Body of pancreas (tissue), 4 donors: ENCODE measurements at regions not wholly inside any gene's neighbourhood (a gene's known extent, or its start where the extent isn't known, plus 50 kb on each side); places are given as distances from the start of the nearest gene placed in this dataset.

Source experiments
- POLR2A ChIP-seq, 3 donors: fragments of 450-650 bp; IDR thresholded peaks; one replicate each; pipeline ENCODE4 v1.6.1; 2016; ENCODE audit warnings: antibody characterized with exemption in 3 of 3, mild to moderate bottlenecking in 2 of 3
- TF ChIP-seq, protein P1 (sequence below), 7 experiments: fragments of 450-650 bp in 4 of 7; fragments of 200-600 bp in 3 of 7; sonication (generic) in 3 of 7; IDR thresholded peaks; one replicate each; pipeline ENCODE4 v1.5.1; 2016 to 2019; ENCODE audit warnings: antibody characterized with exemption in 7 of 7

DNA sequence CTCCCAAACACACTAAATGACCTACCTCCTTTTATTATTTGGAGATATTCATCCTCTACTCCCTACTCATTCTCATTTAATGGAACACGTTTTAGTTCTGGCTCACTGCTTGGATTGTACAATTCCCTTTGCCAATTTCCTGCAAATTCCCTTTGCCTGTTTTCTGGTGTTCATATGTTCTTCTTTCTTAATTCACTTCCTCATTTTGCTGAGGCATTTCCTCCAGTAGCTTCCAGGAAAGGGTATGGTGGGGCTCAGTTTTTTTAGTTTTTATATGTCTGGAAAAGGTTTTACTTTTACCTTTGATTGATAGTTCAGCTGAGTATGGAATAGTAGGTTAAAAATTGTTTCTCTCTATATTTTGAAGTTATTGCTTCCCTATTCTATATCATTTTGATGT, 143.6 kb upstream of the GOLIM4 start:
- TF ChIP-seq, protein P1, sequence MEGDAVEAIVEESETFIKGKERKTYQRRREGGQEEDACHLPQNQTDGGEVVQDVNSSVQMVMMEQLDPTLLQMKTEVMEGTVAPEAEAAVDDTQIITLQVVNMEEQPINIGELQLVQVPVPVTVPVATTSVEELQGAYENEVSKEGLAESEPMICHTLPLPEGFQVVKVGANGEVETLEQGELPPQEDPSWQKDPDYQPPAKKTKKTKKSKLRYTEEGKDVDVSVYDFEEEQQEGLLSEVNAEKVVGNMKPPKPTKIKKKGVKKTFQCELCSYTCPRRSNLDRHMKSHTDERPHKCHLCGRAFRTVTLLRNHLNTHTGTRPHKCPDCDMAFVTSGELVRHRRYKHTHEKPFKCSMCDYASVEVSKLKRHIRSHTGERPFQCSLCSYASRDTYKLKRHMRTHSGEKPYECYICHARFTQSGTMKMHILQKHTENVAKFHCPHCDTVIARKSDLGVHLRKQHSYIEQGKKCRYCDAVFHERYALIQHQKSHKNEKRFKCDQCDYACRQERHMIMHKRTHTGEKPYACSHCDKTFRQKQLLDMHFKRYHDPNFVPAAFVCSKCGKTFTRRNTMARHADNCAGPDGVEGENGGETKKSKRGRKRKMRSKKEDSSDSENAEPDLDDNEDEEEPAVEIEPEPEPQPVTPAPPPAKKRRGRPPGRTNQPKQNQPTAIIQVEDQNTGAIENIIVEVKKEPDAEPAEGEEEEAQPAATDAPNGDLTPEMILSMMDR (IDR thresholded peaks at IDR 0.05): no peak
- TF ChIP-seq POLR2A (IDR thresholded peaks at IDR 0.05): no peak
